Aorta (tissue), 5 donors: ENCODE measurements at regions not wholly inside any gene's neighbourhood (a gene's known extent, or its start where the extent isn't known, plus 50 kb on each side); places are given as distances from the start of the nearest gene placed in this dataset.
A peak's percentile ranks its signal among the peaks of the same experiment; 100 is the strongest.

Source experiments
- ATAC-seq: fragments of 200-7000 bp; cut with Tn5 transposase; one replicate; pipeline ENCODE4 v1.9.1; 2022; ENCODE audit warnings: moderate library complexity; ENCODE audit not compliant: low FRiP score
- DNase-seq, 2 donors: peaks; one replicate each; pipeline ENCODE4 v3.0.0-alpha.2; 2020
- H3K27ac ChIP-seq, 2 donors: one replicate each; pipeline ENCODE4 v1.5.1; 2013; ENCODE audit warnings: low read length in 2 of 2, mild to moderate bottlenecking in 2 of 2, moderate library complexity in 2 of 2, control low read depth in 1 of 2, inconsistent platforms in 1 of 2, low read depth in 1 of 2
- H3K27me3 ChIP-seq, 2 donors: one replicate each; pipeline ENCODE4 v1.6.1; 2013; ENCODE audit warnings: control low read depth in 1 of 2, low read length in 1 of 2, mild to moderate bottlenecking in 1 of 2, moderate library complexity in 1 of 2; ENCODE audit not compliant: insufficient read depth in 2 of 2, control insufficient read depth in 1 of 2
- H3K36me3 ChIP-seq, 2 donors: one replicate each; pipeline ENCODE4 v1.6.1; 2013; ENCODE audit warnings: control low read depth in 1 of 2, low read length in 1 of 2, mild to moderate bottlenecking in 1 of 2; ENCODE audit not compliant: insufficient read depth in 2 of 2, control insufficient read depth in 1 of 2
- H3K4me1 ChIP-seq, 2 donors: one replicate each; pipeline ENCODE4 v1.6.1; 2013; ENCODE audit warnings: low read length in 2 of 2, control low read depth in 1 of 2, mild to moderate bottlenecking in 1 of 2, moderate library complexity in 1 of 2; ENCODE audit not compliant: insufficient read depth in 2 of 2, control insufficient read depth in 1 of 2
- H3K4me3 ChIP-seq, 2 donors: one replicate each; pipeline ENCODE4 v1.5.1; 2013; ENCODE audit warnings: low read length in 2 of 2, control low read depth in 1 of 2, mild to moderate bottlenecking in 1 of 2
- H3K9me3 ChIP-seq: one replicate; pipeline ENCODE4 v1.6.1; 2013; ENCODE audit warnings: mild to moderate bottlenecking, low read length; ENCODE audit not compliant: control insufficient read depth
- WGBS, 2 donors: extraction: QIAGEN DNeasy Blood & Tissue Kit; methylation state at CpG; one replicate each; pipeline ENCODE4 v1.1.7; 2013; 5-methylcytosine and 5-hydroxymethylcytosine counted together
- intact Hi-C, 2 donors: fragments of 100-400 bp; cut with DNase I; formaldehyde crosslinking; loops; one replicate each; pipeline versions ENCODE4 v1.14.2 to v1.15.0; 2022
- donor health status: healthy with polysubstance abuse.
- donor health status: Bipolar disorder and iron deficiency.
- donor health status: DM: no; HTN: no; CAD: no.
- donor health status: DM: no; HTN: no; CAD: no.
- donor health status: DM: yes; HTN: yes; CAD: no.

DNA sequence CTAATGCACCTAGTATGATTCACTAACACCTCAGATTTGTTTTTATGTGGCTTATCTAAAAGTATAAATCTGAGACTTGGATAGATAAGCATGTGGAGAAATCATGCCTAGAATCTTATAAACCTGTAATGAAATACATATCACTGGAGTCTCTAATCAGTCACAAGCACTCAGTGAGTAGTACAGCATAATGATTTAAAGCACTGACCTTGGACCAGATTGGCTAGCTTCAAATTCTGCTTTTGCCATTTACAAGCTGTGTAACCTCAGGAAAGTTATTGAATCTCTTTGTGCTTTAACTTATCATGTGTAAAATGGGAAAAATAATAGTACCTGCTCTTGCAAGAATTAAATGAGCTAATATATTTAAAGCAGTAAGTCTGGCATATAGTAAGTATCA lies 61.2 kb upstream of the ALDH1A1 start:
- Histone ChIP-seq H3K9me3 (no peaks in the 10 kb centered on the region), H3K27me3 (no peaks in the 10 kb centered on the region), H3K36me3 (no peaks in the 10 kb centered on the region), H3K27ac (peak overlapping the region in 1 of 2 donors; percentile 43), H3K4me3 (no peak overlapping the region), H3K4me1 (no peaks in the 10 kb centered on the region)
- intact Hi-C loops = loop anchor here (5.0 kb wide), 1 partner anchor 62 kb away; the partner anchor contains the start of gene ALDH1A1 (in 2 of the 2)
- no peak for DNase-seq
- ATAC-seq = no peak

DNA sequence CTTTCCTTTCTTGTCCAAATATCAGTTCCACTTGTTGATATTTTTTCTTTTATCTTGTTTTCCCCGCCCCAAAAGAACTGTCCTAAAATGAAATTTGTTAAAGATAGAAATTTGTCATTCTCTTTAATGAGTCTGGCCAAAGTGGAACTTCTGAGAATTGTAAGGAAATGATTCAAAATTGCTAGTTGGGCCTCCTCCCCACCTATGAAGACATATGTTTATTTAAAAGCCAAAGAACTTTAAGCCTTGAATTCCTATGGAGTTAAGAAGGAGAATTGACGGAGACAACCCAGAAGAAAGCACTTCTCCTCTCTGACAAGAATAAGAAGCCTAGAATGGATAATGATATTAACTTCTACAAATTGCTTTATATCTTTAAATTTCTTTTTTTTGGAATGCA lies 59.1 kb upstream of the ALDH1A1 start:
- Histone ChIP-seq H3K27me3 (no peaks in the 10 kb centered on the region), H3K4me3 (no peak overlapping the region), H3K4me1 (no peaks in the 10 kb centered on the region), H3K9me3 (no peaks in the 10 kb centered on the region), H3K36me3 (no peaks in the 10 kb centered on the region), H3K27ac (peak overlapping the region in 1 of 2 donors; percentile 90)
- ATAC-seq = no peak
- 34 to 40% methylated on average over 2 of the region's 2 CpGs for WGBS, 2 donors
- no peak for DNase-seq
- intact Hi-C loops = loop anchor here (5.0 kb wide), 1 partner anchor 60 kb away; the partner anchor contains the start of gene ALDH1A1 (in 2 of the 2)

DNA sequence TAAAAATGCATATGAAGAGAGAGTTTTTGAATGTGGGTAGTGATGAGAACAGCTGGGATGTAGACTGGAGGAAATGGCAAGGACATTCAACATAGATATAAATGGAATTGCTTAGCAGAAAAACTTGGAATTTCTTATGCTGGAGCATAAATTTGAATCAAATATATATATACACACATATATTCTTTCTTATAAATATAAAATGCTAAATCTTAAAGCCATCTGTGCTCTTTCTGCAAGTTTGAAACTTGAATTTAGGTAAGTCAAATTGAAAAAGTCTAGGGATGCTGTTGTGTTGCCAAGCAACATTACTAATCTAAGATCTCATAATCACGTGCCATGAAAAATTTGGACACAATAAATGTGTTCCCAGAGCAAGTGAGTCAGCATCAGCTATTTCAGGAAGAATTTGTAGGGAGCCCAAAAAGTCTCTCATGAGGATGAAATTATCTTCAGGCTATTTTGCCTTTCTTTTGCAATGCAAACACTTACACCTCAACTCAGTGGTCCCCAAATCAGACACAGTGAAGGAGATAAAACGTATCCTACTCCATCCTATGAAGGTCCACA lies 58.4 kb upstream of the ALDH1A1 start:
- intact Hi-C loops = loop anchor here (5.0 kb wide), 1 partner anchor 59 kb away; the partner anchor contains the start of gene ALDH1A1 (in 2 of the 2)
- DNase-seq = no peak
- peak; percentile 90 for ATAC-seq
- no peaks in the 10 kb centered on the region for H3K27me3 ChIP-seq
- WGBS, 2 donors = 3 to 5% methylated on average over 2 of the region's 2 CpGs
- peak overlapping the region; percentile 82 to 90 for H3K27ac ChIP-seq
- no peaks in the 10 kb centered on the region for H3K4me1 ChIP-seq
- H3K4me3 ChIP-seq = no peak overlapping the region
- H3K9me3 ChIP-seq = no peaks in the 10 kb centered on the region
- no peaks in the 10 kb centered on the region for H3K36me3 ChIP-seq

DNA sequence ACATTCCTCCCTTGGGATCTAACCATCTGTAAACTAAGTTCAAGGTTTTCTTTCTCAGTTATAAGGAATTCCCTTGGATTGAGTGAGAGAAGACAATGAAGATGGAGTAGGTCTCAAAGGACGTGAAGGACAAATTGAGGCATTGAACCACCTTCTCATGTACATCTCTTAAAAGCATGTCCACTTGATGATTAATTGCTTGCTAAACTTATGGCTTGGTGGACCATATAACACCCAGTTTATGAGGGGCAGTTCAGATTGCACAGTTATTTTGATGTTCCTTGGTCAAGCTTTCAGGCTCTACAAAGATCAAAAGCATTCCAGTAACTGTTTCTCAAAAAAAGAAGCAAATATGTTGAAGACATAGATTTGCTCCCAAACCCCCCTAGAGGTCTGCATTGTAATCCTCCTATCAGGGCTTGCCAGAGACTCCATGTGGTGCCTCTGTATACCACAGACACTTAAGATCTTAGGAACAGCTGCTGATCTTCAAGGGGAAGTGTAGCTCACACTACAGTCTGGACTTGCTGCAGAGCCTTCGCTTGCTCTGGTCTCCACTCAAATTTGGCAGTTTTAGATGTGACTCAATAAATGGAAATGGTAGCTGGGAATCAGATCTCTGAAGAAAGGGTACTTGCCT lies 56.9 kb upstream of the ALDH1A1 start:
- ATAC-seq (no peak), DNase-seq (no peak)
- Histone ChIP-seq H3K9me3 (no peaks in the 10 kb centered on the region), H3K36me3 (no peaks in the 10 kb centered on the region), H3K4me1 (no peaks in the 10 kb centered on the region), H3K27ac (peak overlapping the region in 1 of 2 donors; percentile 35), H3K27me3 (no peaks in the 10 kb centered on the region), H3K4me3 (no peak overlapping the region)
- intact Hi-C loops = loop anchor here (5.0 kb wide), 1 partner anchor 57 kb away; the partner anchor contains the start of gene ALDH1A1 (in 2 of the 2)
- WGBS, 2 donors = 94 to 98% methylated on average over 2 of the region's 2 CpGs

DNA sequence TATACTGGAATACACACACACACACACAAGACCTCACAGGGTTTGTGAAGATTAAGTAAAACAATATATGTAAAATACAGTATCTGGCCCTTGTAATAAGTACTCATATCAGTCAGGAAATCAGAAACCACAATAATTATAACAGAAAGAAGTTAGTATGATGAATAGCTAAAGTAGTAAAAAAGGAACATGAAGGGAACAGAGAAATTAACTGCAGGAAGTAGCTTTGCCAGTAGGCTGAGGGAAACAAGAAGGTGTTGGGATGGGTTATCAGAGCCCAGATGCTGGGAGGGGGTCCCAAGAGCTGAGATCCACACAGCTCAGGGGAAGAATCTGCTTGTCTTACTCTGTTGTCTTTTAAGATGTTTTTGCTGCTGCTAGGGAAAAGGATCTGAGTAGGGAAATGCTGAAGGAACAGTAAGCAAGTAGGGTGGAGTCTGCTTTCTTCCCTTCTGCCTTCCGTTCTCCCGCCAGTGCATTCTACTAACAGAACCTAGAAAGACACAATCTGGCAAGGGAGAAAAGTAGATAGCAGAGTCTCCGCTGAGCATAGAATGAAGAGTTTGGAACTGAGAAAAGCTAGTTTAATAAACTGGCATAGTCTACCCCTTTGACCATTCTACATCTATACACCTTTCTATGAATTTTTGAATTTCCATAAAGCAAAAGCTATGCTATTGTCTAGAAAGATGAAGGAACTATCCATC lies 55.3 kb upstream of the ALDH1A1 start:
- no peak overlapping the region for H3K4me3 ChIP-seq
- DNase-seq = no peak
- H3K9me3 ChIP-seq = no peaks in the 10 kb centered on the region
- 91% methylated on average over 3 of the region's 3 CpGs for WGBS, 2 donors
- intact Hi-C loops = no loop called here
- no peak for ATAC-seq
- H3K27ac ChIP-seq = no peak overlapping the region
- H3K36me3 ChIP-seq = no peaks in the 10 kb centered on the region
- no peaks in the 10 kb centered on the region for H3K4me1 ChIP-seq
- no peaks in the 10 kb centered on the region for H3K27me3 ChIP-seq

DNA sequence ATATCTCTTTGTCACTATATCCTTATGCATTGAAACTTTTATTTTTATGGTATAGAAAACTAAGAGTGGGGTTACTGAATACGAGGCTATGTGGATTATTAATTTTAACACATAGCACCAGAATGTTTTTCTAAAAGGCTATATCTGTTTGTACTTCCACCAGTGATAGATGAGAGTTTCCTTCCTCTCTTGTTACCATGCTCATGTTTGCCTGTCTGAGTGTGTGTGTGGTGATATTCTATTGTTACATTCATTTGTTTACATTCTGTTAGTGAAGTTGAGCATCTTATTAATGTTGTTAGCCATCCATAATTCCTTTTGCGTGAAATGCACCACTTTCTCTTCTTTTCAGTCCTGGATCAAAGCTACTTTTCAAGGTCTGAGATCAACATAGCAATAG lies 54.1 kb upstream of the ALDH1A1 start:
- Histone ChIP-seq H3K4me3 (no peak overlapping the region), H3K27ac (no peak overlapping the region), H3K27me3 (no peaks in the 10 kb centered on the region), H3K4me1 (no peaks in the 10 kb centered on the region), H3K9me3 (no peaks in the 10 kb centered on the region), H3K36me3 (no peaks in the 10 kb centered on the region)
- DNase-seq (no peak), ATAC-seq (no peak)
- 93 to 96% methylated on average over 2 of the region's 2 CpGs for WGBS, 2 donors
- intact Hi-C loops = no loop called here
